NT2/D1 (cell line): ENCODE measurements at regions not wholly inside any gene's neighbourhood (a gene's known extent, or its start where the extent isn't known, plus 50 kb on each side); places are given as distances from the start of the nearest gene placed in this dataset.
"Not testable (repeated sequence)": the region's sequence is repeated elsewhere in the genome, so short reads cannot be mapped to it uniquely, and the experiment has no call there.

Experiments used
- SUZ12 ChIP-seq: IDR thresholded peaks from 2 replicates; pipeline ENCODE4 v1.6.1; 2011; ENCODE audit not compliant: insufficient read length, insufficient read depth; ENCODE audit errors: extremely low read depth
- YY1 ChIP-seq: IDR thresholded peaks from 2 replicates; pipeline ENCODE4 v1.6.1; 2011; ENCODE audit not compliant: insufficient read length, insufficient read depth
- ZNF274 ChIP-seq: IDR thresholded peaks from 2 replicates; pipeline ENCODE4 v1.6.1; 2011; ENCODE audit warnings: mild to moderate bottlenecking, low read depth, low read length

- TF ChIP-seq YY1, SUZ12, ZNF274: not testable (repeated sequence)
Measured at GRCh38 chr17:27962581-27962980, 69.4 kb upstream of the LYRM9 start.
